ENCODE measurements at regions not wholly inside any gene's neighbourhood (a gene's known extent, or its start where the extent isn't known, plus 50 kb on each side); places are given as distances from the start of the nearest gene placed in this dataset.

DNA sequence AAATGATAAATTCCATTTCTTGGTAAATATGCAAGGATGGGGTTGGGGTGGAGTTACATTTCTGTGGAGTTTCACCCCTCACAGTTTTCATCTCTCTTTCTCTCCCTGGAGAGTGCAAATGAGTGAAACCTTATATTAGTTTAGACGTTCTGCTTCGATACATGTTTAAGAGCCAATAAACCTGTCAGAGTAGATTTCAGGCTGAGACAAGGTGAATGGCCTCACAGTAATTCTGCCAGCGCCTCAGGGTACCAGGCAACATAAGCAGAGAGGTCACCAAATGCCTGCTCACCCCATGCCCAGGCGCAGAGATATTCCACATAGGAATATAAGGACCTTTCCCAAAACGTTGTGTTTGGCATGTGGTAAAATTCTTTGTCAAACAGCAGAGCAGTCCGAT lies 154.9 kb upstream of the VLDLR start:
- TF ChIP-seq, protein P1, sequence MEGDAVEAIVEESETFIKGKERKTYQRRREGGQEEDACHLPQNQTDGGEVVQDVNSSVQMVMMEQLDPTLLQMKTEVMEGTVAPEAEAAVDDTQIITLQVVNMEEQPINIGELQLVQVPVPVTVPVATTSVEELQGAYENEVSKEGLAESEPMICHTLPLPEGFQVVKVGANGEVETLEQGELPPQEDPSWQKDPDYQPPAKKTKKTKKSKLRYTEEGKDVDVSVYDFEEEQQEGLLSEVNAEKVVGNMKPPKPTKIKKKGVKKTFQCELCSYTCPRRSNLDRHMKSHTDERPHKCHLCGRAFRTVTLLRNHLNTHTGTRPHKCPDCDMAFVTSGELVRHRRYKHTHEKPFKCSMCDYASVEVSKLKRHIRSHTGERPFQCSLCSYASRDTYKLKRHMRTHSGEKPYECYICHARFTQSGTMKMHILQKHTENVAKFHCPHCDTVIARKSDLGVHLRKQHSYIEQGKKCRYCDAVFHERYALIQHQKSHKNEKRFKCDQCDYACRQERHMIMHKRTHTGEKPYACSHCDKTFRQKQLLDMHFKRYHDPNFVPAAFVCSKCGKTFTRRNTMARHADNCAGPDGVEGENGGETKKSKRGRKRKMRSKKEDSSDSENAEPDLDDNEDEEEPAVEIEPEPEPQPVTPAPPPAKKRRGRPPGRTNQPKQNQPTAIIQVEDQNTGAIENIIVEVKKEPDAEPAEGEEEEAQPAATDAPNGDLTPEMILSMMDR (IDR thresholded peaks at IDR 0.05; ENCODE audit: insufficient read depth, low read depth, low read length): no peak
- no peak for TF ChIP-seq EZH2 (IDR thresholded peaks at IDR 0.05; ENCODE audit: insufficient read depth, low read length)

All from astrocyte (in vitro differentiated cells and primary cell).